ENCODE measurements at regions not wholly inside any gene's neighbourhood (a gene's known extent, or its start where the extent isn't known, plus 50 kb on each side); places are given as distances from the start of the nearest gene placed in this dataset.

- Mint-ChIP-seq H3K4me1 (no peaks in the 10 kb centered on the region), H3K9me3 (no peaks in the 10 kb centered on the region), H3K27ac (no peak overlapping the region), H3K36me3 (ENCODE audit: low read depth) (no peaks in the 10 kb centered on the region), H3K4me3 (no peak overlapping the region), H3K27me3 (ENCODE audit: low read depth, poor library complexity) (peaks cover 6% of the 10 kb centered on the region)
- no peak for TF ChIP-seq CTCF (IDR thresholded peaks at IDR 0.05)
- no peak for DNase-seq
These were observed 644.4 kb upstream of the FAM241A start for GRCh38 chr4:111500858-111501257.

- DNase-seq: no peak
- H3K4me3 Mint-ChIP-seq: no peak overlapping the region
- H3K4me1 Mint-ChIP-seq: no peaks in the 10 kb centered on the region
- no peaks in the 10 kb centered on the region for H3K9me3 Mint-ChIP-seq
- TF ChIP-seq CTCF (IDR thresholded peaks at IDR 0.05): no peak
- no peak overlapping the region for H3K27ac Mint-ChIP-seq
- peaks cover 6% of the 10 kb centered on the region for H3K27me3 Mint-ChIP-seq (ENCODE audit: low read depth, poor library complexity)
- no peaks in the 10 kb centered on the region for H3K36me3 Mint-ChIP-seq (ENCODE audit: low read depth)
These were observed 643.3 kb upstream of the FAM241A start for GRCh38 chr4:111501946-111502345.

GRCh38 chr4:111502626-111503025 lies 642.6 kb upstream of the FAM241A start:
- no peak for TF ChIP-seq CTCF (IDR thresholded peaks at IDR 0.05)
- no peak overlapping the region for H3K4me3 Mint-ChIP-seq
- H3K36me3 Mint-ChIP-seq (ENCODE audit: low read depth): no peaks in the 10 kb centered on the region
- no peak overlapping the region for H3K27ac Mint-ChIP-seq
- no peaks in the 10 kb centered on the region for H3K4me1 Mint-ChIP-seq
- no peaks in the 10 kb centered on the region for H3K9me3 Mint-ChIP-seq
- DNase-seq: no peak
- peaks cover 6% of the 10 kb centered on the region for H3K27me3 Mint-ChIP-seq (ENCODE audit: low read depth, poor library complexity)

- H3K27ac Mint-ChIP-seq: no peak overlapping the region
- H3K4me3 Mint-ChIP-seq: no peak overlapping the region
- H3K4me1 Mint-ChIP-seq: no peaks in the 10 kb centered on the region
- no peaks in the 10 kb centered on the region for H3K36me3 Mint-ChIP-seq (ENCODE audit: low read depth)
- TF ChIP-seq CTCF (IDR thresholded peaks at IDR 0.05): no peak
- H3K9me3 Mint-ChIP-seq: no peaks in the 10 kb centered on the region
- no peak for DNase-seq
- H3K27me3 Mint-ChIP-seq (ENCODE audit: low read depth, poor library complexity): peaks cover 6% of the 10 kb centered on the region
These were observed 638.5 kb upstream of the FAM241A start for GRCh38 chr4:111506706-111507105.

GRCh38 chr4:111510535-111510934 lies 634.7 kb upstream of the FAM241A start:
- H3K4me1 Mint-ChIP-seq: no peaks in the 10 kb centered on the region
- DNase-seq: no peak
- peaks cover under 1% of the 10 kb centered on the region for H3K27me3 Mint-ChIP-seq (ENCODE audit: low read depth, poor library complexity)
- no peak overlapping the region for H3K27ac Mint-ChIP-seq
- no peak overlapping the region for H3K4me3 Mint-ChIP-seq
- H3K9me3 Mint-ChIP-seq: no peaks in the 10 kb centered on the region
- no peaks in the 10 kb centered on the region for H3K36me3 Mint-ChIP-seq (ENCODE audit: low read depth)
- TF ChIP-seq CTCF (IDR thresholded peaks at IDR 0.05): no peak

GRCh38 chr4:111512081-111512783 lies 633.0 kb upstream of the FAM241A start:
- no peaks in the 10 kb centered on the region for H3K36me3 Mint-ChIP-seq (ENCODE audit: low read depth)
- DNase-seq: no peak
- no peaks in the 10 kb centered on the region for H3K9me3 Mint-ChIP-seq

More at GRCh38 chr4:111512081-111512783, 633.0 kb upstream of the FAM241A start:
- Mint-ChIP-seq H3K27ac (no peak overlapping the region), H3K4me1 (no peaks in the 10 kb centered on the region), H3K4me3 (no peak overlapping the region), H3K27me3 (ENCODE audit: low read depth, poor library complexity) (no peaks in the 10 kb centered on the region)
- TF ChIP-seq CTCF (IDR thresholded peaks at IDR 0.05): no peak

All from nephron progenitor cell (in vitro differentiated cells).